Activated CD8-positive, alpha-beta T cell treated with anti-CD3 and anti-CD28 coated beads for 36 hours (primary cell): ENCODE measurements at regions not wholly inside any gene's neighbourhood (a gene's known extent, or its start where the extent isn't known, plus 50 kb on each side); places are given as distances from the start of the nearest gene placed in this dataset.

ENCODE experiments used
- ATAC-seq: fragments of 200-7000 bp; cut with Tn5 transposase; one replicate; pipeline ENCODE4 v1.10.0; 2021; ENCODE audit warnings: mild to moderate bottlenecking, moderate library complexity
- CTCF ChIA-PET: fragments of 350-600 bp; sonication (Branson Sonifier 250); formaldehyde crosslinking; loops from one replicate; lab custom pipeline; 2021; ENCODE audit warnings: antibody characterized with exemption; lab: Charles Lee
- POLR2A ChIA-PET: fragments of 350-600 bp; sonication (Branson Sonifier 250); formaldehyde crosslinking; loops from one replicate; lab custom pipeline; 2021; ENCODE audit warnings: antibody characterized with exemption; lab: Charles Lee
- DNase-seq: peaks from one replicate; pipeline ENCODE4 v3.0.0-alpha.2; 2020
- H3K27ac Mint-ChIP-seq: one replicate; pipeline ENCODE4 v1.8.0; 2021; ENCODE audit warnings: mild to moderate bottlenecking, mixed read lengths
- H3K27me3 Mint-ChIP-seq: one replicate; pipeline ENCODE4 v1.8.0; 2021; ENCODE audit warnings: mixed read lengths
- H3K36me3 Mint-ChIP-seq: one replicate; pipeline ENCODE4 v1.8.0; 2021; ENCODE audit warnings: low read depth, mixed read lengths
- H3K4me1 Mint-ChIP-seq: one replicate; pipeline ENCODE4 v1.8.0; 2021; ENCODE audit warnings: low read depth, mixed read lengths
- H3K4me3 Mint-ChIP-seq: one replicate; pipeline ENCODE4 v1.8.0; 2021; ENCODE audit warnings: mild to moderate bottlenecking, moderate library complexity, mixed read lengths
- H3K9me3 Mint-ChIP-seq: one replicate; pipeline ENCODE4 v1.8.0; 2021; ENCODE audit warnings: mixed read lengths
- intact Hi-C: fragments of 100-400 bp; cut with micrococcal nuclease; formaldehyde crosslinking; loops from one replicate; pipeline ENCODE4 v1.10.0; 2022
- TF ChIP-seq, protein P1 (sequence below): fragments of 200-600 bp; IDR thresholded peaks from one replicate; pipeline ENCODE4 v1.8.0; 2022; ENCODE audit warnings: antibody characterized with exemption, mild to moderate bottlenecking

DNA sequence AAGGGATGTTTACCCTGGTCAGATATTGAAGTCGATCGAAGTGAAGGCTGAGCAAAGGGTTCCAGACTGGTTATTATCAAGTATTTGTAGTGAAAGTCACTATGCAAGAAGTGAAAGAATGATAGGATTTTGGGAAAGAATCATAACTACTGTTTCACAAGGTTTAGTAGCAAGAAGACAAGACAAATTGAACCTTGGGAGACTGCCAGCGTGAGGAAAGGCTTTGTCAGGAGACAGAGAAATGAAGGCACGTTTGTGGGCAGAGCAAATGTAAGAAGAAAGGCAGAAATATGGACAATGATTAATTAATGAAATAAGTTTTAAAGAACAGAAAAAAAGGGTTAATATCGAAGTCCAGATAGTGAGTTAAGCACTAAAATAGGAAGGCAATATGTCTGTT is 456.8 kb downstream of the TRIML1 start:
- ChIA-PET CTCF (no interaction called here), POLR2A (no interaction called here)
- Mint-ChIP-seq H3K27ac (no peak overlapping the region), H3K9me3 (peaks cover 11% of the 10 kb centered on the region), H3K27me3 (no peaks in the 10 kb centered on the region), H3K4me1 (no peaks in the 10 kb centered on the region), H3K4me3 (no peak overlapping the region), H3K36me3 (no peaks in the 10 kb centered on the region)
- ATAC-seq, result no peak
- TF ChIP-seq, protein P1, sequence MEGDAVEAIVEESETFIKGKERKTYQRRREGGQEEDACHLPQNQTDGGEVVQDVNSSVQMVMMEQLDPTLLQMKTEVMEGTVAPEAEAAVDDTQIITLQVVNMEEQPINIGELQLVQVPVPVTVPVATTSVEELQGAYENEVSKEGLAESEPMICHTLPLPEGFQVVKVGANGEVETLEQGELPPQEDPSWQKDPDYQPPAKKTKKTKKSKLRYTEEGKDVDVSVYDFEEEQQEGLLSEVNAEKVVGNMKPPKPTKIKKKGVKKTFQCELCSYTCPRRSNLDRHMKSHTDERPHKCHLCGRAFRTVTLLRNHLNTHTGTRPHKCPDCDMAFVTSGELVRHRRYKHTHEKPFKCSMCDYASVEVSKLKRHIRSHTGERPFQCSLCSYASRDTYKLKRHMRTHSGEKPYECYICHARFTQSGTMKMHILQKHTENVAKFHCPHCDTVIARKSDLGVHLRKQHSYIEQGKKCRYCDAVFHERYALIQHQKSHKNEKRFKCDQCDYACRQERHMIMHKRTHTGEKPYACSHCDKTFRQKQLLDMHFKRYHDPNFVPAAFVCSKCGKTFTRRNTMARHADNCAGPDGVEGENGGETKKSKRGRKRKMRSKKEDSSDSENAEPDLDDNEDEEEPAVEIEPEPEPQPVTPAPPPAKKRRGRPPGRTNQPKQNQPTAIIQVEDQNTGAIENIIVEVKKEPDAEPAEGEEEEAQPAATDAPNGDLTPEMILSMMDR, result no peak
- no peak for DNase-seq
- intact Hi-C loops, result no loop called here

DNA sequence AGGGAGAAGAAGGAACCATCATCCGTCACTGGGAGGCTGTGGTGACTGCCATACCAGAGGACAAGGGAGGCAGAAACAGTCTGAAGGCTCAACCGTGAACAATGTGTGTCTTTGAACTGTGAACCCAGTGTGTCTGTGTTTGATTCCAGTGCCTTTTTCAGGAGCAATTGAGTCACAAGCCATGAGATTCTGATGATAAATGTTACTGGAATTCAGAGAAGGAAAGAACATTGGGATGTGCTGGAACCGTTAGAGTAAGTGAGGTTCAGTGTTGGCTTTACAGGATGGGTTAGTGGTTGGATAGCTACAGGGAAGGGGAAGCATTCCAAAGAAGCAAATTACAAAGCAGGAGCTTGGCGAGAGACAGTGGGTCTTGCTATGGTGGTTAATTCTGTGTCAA is 464.4 kb downstream of the TRIML1 start:
- POLR2A ChIA-PET, result no interaction called here
- no peak overlapping the region for H3K4me3 Mint-ChIP-seq
- peaks cover 17% of the 10 kb centered on the region for H3K9me3 Mint-ChIP-seq
- intact Hi-C loops, result no loop called here
- no peaks in the 10 kb centered on the region for H3K4me1 Mint-ChIP-seq
- H3K27me3 Mint-ChIP-seq, result no peaks in the 10 kb centered on the region
- ATAC-seq, result no peak
- no peak overlapping the region for H3K27ac Mint-ChIP-seq
- TF ChIP-seq, protein P1, result no peak
- no peaks in the 10 kb centered on the region for H3K36me3 Mint-ChIP-seq
- CTCF ChIA-PET, result no interaction called here
- DNase-seq, result no peak

GRCh38 chr4:188606635-188607034 is 467.4 kb downstream of the TRIML1 start:
- H3K4me1 Mint-ChIP-seq, result no peaks in the 10 kb centered on the region
- intact Hi-C loops, result no loop called here

GRCh38 chr4:188611143-188611542 is 471.9 kb downstream of the TRIML1 start:
- Mint-ChIP-seq H3K36me3 (no peaks in the 10 kb centered on the region), H3K27me3 (no peaks in the 10 kb centered on the region), H3K4me3 (no peak overlapping the region), H3K4me1 (no peaks in the 10 kb centered on the region), H3K27ac (no peak overlapping the region), H3K9me3 (peaks cover 8% of the 10 kb centered on the region)
- intact Hi-C loops, result no loop called here
- DNase-seq, result no peak
- ChIA-PET POLR2A (no interaction called here), CTCF (no interaction called here)
- ATAC-seq, result no peak
- TF ChIP-seq, protein P1, result no peak

More at GRCh38 chr4:188606635-188607034, 467.4 kb downstream of the TRIML1 start:
- Mint-ChIP-seq H3K36me3 (no peaks in the 10 kb centered on the region), H3K9me3 (peaks cover 10% of the 10 kb centered on the region), H3K4me3 (no peak overlapping the region), H3K27me3 (no peaks in the 10 kb centered on the region), H3K27ac (no peak overlapping the region)
- CTCF ChIA-PET, result no interaction called here
- POLR2A ChIA-PET, result no interaction called here
- TF ChIP-seq, protein P1, result no peak
- DNase-seq, result no peak
- ATAC-seq, result no peak

- TF ChIP-seq, protein P1, result no peak
- no peak for ATAC-seq
- no peak overlapping the region for H3K4me3 Mint-ChIP-seq
- H3K4me1 Mint-ChIP-seq, result no peaks in the 10 kb centered on the region
- peaks cover 8% of the 10 kb centered on the region for H3K9me3 Mint-ChIP-seq
- no peak overlapping the region for H3K27ac Mint-ChIP-seq
- POLR2A ChIA-PET, result no interaction called here
- H3K36me3 Mint-ChIP-seq, result no peaks in the 10 kb centered on the region
- H3K27me3 Mint-ChIP-seq, result no peaks in the 10 kb centered on the region
- DNase-seq, result no peak
- intact Hi-C loops, result no loop called here
- CTCF ChIA-PET, result no interaction called here
These were observed 473.4 kb downstream of the TRIML1 start for GRCh38 chr4:188612659-188613058.
